ENCODE measurements at regions not wholly inside any gene's neighbourhood (a gene's known extent, or its start where the extent isn't known, plus 50 kb on each side); places are given as distances from the start of the nearest gene placed in this dataset.

DNA sequence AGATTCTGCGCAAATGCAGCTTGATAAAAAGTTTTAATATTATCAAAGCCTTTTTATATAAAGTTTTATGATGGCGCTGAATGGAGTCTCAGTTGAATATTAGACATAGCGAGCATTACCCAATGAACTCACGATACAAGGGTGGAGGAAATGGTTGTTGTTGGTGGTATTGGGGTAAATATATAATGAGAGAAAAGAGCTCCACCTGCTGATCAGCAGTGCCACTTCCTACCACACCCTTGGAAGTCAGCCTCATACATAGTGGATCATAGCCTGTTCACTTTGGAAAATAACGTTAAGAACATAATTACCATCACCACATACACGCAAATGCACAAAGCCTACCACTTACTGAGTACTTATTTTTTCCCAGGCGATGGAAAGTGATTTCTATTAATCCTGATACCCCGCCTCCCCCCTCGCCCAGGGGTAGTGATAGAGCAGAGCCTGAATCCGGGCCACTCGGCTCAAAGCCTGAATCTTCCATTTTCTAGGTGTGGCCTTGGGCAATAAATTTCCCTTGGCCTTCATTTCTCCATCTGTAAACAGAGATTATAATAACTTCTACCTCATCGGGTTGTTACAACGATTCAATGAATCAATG, 358.3 kb downstream of the KLF5 start:
- TF ChIP-seq, protein P1, sequence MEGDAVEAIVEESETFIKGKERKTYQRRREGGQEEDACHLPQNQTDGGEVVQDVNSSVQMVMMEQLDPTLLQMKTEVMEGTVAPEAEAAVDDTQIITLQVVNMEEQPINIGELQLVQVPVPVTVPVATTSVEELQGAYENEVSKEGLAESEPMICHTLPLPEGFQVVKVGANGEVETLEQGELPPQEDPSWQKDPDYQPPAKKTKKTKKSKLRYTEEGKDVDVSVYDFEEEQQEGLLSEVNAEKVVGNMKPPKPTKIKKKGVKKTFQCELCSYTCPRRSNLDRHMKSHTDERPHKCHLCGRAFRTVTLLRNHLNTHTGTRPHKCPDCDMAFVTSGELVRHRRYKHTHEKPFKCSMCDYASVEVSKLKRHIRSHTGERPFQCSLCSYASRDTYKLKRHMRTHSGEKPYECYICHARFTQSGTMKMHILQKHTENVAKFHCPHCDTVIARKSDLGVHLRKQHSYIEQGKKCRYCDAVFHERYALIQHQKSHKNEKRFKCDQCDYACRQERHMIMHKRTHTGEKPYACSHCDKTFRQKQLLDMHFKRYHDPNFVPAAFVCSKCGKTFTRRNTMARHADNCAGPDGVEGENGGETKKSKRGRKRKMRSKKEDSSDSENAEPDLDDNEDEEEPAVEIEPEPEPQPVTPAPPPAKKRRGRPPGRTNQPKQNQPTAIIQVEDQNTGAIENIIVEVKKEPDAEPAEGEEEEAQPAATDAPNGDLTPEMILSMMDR (conservative IDR thresholded peaks at IDR 0.05; ENCODE audit: low read length): peak; percentile 55
- no peak for TF ChIP-seq EZH2phosphoT487 (IDR thresholded peaks at IDR 0.05; ENCODE audit: borderline replicate concordance, low read depth, low read length)
